Neural cell (in vitro differentiated cells): ENCODE measurements at regions not wholly inside any gene's neighbourhood (a gene's known extent, or its start where the extent isn't known, plus 50 kb on each side); places are given as distances from the start of the nearest gene placed in this dataset.

Experiments used
- H2AFZ ChIP-seq: fragments of 200-600, 300-800 bp; sonication (generic), shearing (Covaris generic); 2 replicates; pipeline ENCODE4 v1.6.0; 2014; ENCODE audit warnings: low read depth, mild to moderate bottlenecking, antibody characterized with exemption, low read length, moderate library complexity
- H3F3A ChIP-seq: fragments of 200-600 bp; shearing (Covaris generic); 2 replicates; pipeline ENCODE4 v1.6.1; 2016; ENCODE audit warnings: mild to moderate bottlenecking, moderate library complexity, mixed read lengths, antibody characterized with exemption, low read length; ENCODE audit not compliant: insufficient read depth, poor library complexity, severe bottlenecking
- H3K27ac ChIP-seq: fragments of 200-600, 300-800 bp; sonication (generic), shearing (Covaris generic); 2 replicates; pipeline ENCODE4 v1.5.1; 2014; ENCODE audit warnings: mild to moderate bottlenecking, low read length, moderate library complexity
- H3K27me3 ChIP-seq: fragments of 300-800, 200-600 bp; sonication (generic), shearing (Covaris generic); 2 replicates; pipeline ENCODE4 v1.6.0; 2014; ENCODE audit warnings: mild to moderate bottlenecking, low read depth, low read length, moderate library complexity; ENCODE audit not compliant: insufficient read depth
- H3K36me3 ChIP-seq: fragments of 300-800, 200-600 bp; sonication (generic), shearing (Covaris generic); 2 replicates; pipeline ENCODE4 v1.5.1; 2014; ENCODE audit warnings: mild to moderate bottlenecking, antibody characterized with exemption, low read length, moderate library complexity; ENCODE audit not compliant: insufficient read depth
- H3K4me2 ChIP-seq: fragments of 300-800, 200-600 bp; sonication (generic), shearing (Covaris generic); 2 replicates; pipeline ENCODE4 v1.6.0; 2014; ENCODE audit warnings: mild to moderate bottlenecking, low read length
- H3K4me3 ChIP-seq: fragments of 300-800, 200-600 bp; sonication (generic), shearing (Covaris generic); 2 replicates; pipeline ENCODE4 v1.5.1; 2014; ENCODE audit warnings: mild to moderate bottlenecking, low read length, moderate library complexity
- H3K79me2 ChIP-seq: fragments of 200-600 bp; shearing (Covaris generic); replicated peaks from 2 replicates; pipeline ENCODE4 v1.6.0; 2014; ENCODE audit warnings: mild to moderate bottlenecking, low read length, moderate library complexity; ENCODE audit not compliant: insufficient read depth
- H3K9ac ChIP-seq: fragments of 300-800, 200-600 bp; sonication (generic), shearing (Covaris generic); 2 replicates; pipeline ENCODE4 v1.6.1; 2016; ENCODE audit warnings: mild to moderate bottlenecking, low read length, mixed read lengths
- H3K9me2 ChIP-seq: fragments of 200-600 bp; shearing (Covaris generic); 2 replicates; pipeline ENCODE4 v1.6.1; 2016; ENCODE audit warnings: mild to moderate bottlenecking, low read length, mixed read lengths; ENCODE audit not compliant: insufficient read depth
- H3K9me3 ChIP-seq: fragments of 200-600, 300-800 bp; sonication (generic), shearing (Covaris generic); 2 replicates; pipeline ENCODE4 v1.6.1; 2016; ENCODE audit warnings: mild to moderate bottlenecking, mixed run types, low read length, moderate library complexity, mixed read lengths
- H4K20me1 ChIP-seq: fragments of 200-600 bp; shearing (Covaris generic); 2 replicates; pipeline ENCODE4 v1.6.1; 2016; ENCODE audit warnings: mild to moderate bottlenecking, mixed run types; ENCODE audit not compliant: insufficient read depth
- EP300 ChIP-seq: fragments of 450-650 bp; conservative IDR thresholded peaks from 2 replicates; pipeline ENCODE4 v1.6.1; 2014; ENCODE audit warnings: antibody characterized with exemption, mild to moderate bottlenecking, moderate library complexity; ENCODE audit not compliant: poor library complexity, severe bottlenecking
- EZH2 ChIP-seq: fragments of 200-600, 300-800 bp; shearing (Covaris generic), sonication (generic); IDR thresholded peaks from 2 replicates; pipeline ENCODE4 v1.6.1; 2014; ENCODE audit warnings: antibody characterized with exemption, low read length, borderline replicate concordance, mild to moderate bottlenecking; ENCODE audit not compliant: insufficient read depth, poor library complexity, severe bottlenecking
- MXI1 ChIP-seq: fragments of 450-650 bp; conservative IDR thresholded peaks from 2 replicates; pipeline ENCODE4 v1.6.1; 2014; ENCODE audit warnings: antibody characterized with exemption, mild to moderate bottlenecking; ENCODE audit not compliant: poor library complexity, severe bottlenecking
- POLR2AphosphoS5 ChIP-seq: IDR thresholded peaks from 2 replicates; pipeline ENCODE4 v1.6.1; 2012
- RAD21 ChIP-seq: fragments of 450-650 bp; conservative IDR thresholded peaks from 2 replicates; pipeline ENCODE4 v1.6.1; 2014; ENCODE audit warnings: antibody characterized with exemption, mild to moderate bottlenecking, moderate library complexity
- REST ChIP-seq: IDR thresholded peaks from 2 replicates; pipeline ENCODE4 v1.6.1; 2012; ENCODE audit warnings: borderline replicate concordance
- SMC3 ChIP-seq: fragments of 450-650 bp; conservative IDR thresholded peaks from 2 replicates; pipeline ENCODE4 v1.6.1; 2014; ENCODE audit warnings: antibody characterized with exemption, mild to moderate bottlenecking, moderate library complexity; ENCODE audit not compliant: poor library complexity
- TAF1 ChIP-seq: IDR thresholded peaks from 2 replicates; pipeline ENCODE4 v1.6.1; 2012; ENCODE audit warnings: low read depth
- TF ChIP-seq, protein P1 (sequence below): fragments of 450-650 bp; IDR thresholded peaks from 2 replicates; pipeline ENCODE4 v1.5.1; 2014; ENCODE audit warnings: antibody characterized with exemption, mild to moderate bottlenecking, moderate library complexity; ENCODE audit not compliant: poor library complexity, severe bottlenecking

DNA sequence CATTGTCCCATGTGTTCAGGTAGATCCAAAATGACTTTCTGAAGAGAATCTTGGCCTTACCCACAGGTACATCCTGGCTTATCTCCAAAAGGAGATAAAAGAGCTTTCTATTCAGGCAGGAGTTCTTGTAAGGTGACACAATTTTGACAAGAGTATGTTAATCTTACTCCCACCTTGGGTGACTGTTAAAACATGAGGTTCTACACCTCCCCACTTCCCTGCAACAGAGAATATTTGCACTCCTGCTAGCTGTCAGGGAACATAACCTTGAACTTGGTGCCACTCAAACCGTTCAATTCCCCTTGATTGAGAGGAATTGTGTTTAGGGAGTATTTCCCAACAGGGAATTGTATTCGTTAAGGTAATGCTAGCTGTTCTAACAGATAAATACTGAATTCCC, 372.5 kb upstream of the KLHL29 start:
- no peaks in the 10 kb centered on the region for H3K9me2 ChIP-seq
- H3K79me2 ChIP-seq = no peaks in the 10 kb centered on the region
- H3K4me2 ChIP-seq = no peak overlapping the region
- H4K20me1 ChIP-seq = no peaks in the 10 kb centered on the region
- no peaks in the 10 kb centered on the region for H3K36me3 ChIP-seq
- H3K4me3 ChIP-seq = no peak overlapping the region
- H3K27ac ChIP-seq = no peak overlapping the region
- no peaks in the 10 kb centered on the region for H3F3A ChIP-seq
- H3K9me3 ChIP-seq = no peaks in the 10 kb centered on the region
- H3K27me3 ChIP-seq = no peaks in the 10 kb centered on the region
- H2AFZ ChIP-seq = no peak overlapping the region
- no peak overlapping the region for H3K9ac ChIP-seq
- no peak for TF ChIP-seq SMC3
- TF ChIP-seq MXI1 = no peak
- TF ChIP-seq TAF1 = no peak
- no peak for TF ChIP-seq EP300
- no peak for TF ChIP-seq REST

- no peaks in the 10 kb centered on the region for H3K27me3 ChIP-seq
- H3K9me2 ChIP-seq = no peaks in the 10 kb centered on the region
- H3K36me3 ChIP-seq = no peaks in the 10 kb centered on the region
- TF ChIP-seq EP300 (no peak), POLR2AphosphoS5 (no peak), EZH2 (no peak), MXI1 (no peak), RAD21 (no peak), TAF1 (no peak), REST (no peak), SMC3 (no peak)
- TF ChIP-seq, protein P1, sequence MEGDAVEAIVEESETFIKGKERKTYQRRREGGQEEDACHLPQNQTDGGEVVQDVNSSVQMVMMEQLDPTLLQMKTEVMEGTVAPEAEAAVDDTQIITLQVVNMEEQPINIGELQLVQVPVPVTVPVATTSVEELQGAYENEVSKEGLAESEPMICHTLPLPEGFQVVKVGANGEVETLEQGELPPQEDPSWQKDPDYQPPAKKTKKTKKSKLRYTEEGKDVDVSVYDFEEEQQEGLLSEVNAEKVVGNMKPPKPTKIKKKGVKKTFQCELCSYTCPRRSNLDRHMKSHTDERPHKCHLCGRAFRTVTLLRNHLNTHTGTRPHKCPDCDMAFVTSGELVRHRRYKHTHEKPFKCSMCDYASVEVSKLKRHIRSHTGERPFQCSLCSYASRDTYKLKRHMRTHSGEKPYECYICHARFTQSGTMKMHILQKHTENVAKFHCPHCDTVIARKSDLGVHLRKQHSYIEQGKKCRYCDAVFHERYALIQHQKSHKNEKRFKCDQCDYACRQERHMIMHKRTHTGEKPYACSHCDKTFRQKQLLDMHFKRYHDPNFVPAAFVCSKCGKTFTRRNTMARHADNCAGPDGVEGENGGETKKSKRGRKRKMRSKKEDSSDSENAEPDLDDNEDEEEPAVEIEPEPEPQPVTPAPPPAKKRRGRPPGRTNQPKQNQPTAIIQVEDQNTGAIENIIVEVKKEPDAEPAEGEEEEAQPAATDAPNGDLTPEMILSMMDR = no peak
- H3K79me2 ChIP-seq = no peaks in the 10 kb centered on the region
- H3K4me2 ChIP-seq = no peak overlapping the region
- no peaks in the 10 kb centered on the region for H3K9me3 ChIP-seq
- no peaks in the 10 kb centered on the region for H4K20me1 ChIP-seq
- no peak overlapping the region for H2AFZ ChIP-seq
- no peak overlapping the region for H3K9ac ChIP-seq
- H3K4me3 ChIP-seq = no peak overlapping the region
- no peaks in the 10 kb centered on the region for H3F3A ChIP-seq
- no peak overlapping the region for H3K27ac ChIP-seq
Measured at GRCh38 chr2:23015651-23016200, 369.3 kb upstream of the KLHL29 start.
